ENCODE measurements at regions not wholly inside any gene's neighbourhood (a gene's known extent, or its start where the extent isn't known, plus 50 kb on each side); places are given as distances from the start of the nearest gene placed in this dataset.

DNA sequence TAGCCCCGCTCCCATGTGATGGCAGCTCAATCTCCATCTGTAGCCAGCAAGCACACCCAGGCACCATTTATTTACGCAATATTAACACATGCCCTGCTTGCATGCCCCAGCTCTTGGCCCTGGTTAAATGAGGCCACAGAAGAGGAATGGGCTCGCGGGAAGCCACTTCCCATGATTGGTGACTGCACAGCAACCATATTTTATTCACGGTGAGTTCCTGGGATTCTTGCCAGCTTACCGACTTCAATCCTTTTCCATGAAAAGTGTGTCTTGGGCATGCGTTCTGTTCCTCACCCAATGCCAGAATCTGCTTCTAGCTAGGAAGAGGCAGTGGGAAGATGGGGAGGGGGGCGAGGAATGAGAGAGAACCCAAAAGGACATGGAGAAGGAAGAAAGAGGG is 54.7 kb downstream of the PITPNM2 start:
- TF ChIP-seq, protein P1, sequence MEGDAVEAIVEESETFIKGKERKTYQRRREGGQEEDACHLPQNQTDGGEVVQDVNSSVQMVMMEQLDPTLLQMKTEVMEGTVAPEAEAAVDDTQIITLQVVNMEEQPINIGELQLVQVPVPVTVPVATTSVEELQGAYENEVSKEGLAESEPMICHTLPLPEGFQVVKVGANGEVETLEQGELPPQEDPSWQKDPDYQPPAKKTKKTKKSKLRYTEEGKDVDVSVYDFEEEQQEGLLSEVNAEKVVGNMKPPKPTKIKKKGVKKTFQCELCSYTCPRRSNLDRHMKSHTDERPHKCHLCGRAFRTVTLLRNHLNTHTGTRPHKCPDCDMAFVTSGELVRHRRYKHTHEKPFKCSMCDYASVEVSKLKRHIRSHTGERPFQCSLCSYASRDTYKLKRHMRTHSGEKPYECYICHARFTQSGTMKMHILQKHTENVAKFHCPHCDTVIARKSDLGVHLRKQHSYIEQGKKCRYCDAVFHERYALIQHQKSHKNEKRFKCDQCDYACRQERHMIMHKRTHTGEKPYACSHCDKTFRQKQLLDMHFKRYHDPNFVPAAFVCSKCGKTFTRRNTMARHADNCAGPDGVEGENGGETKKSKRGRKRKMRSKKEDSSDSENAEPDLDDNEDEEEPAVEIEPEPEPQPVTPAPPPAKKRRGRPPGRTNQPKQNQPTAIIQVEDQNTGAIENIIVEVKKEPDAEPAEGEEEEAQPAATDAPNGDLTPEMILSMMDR (conservative IDR thresholded peaks at IDR 0.05) = no peak
- TF ChIP-seq ZFX (IDR thresholded peaks at IDR 0.05) = no peak

Data from C4-2B (cell line).